Nephron (organoid): ENCODE measurements at regions not wholly inside any gene's neighbourhood (a gene's known extent, or its start where the extent isn't known, plus 50 kb on each side); places are given as distances from the start of the nearest gene placed in this dataset.

Experiments used
- H3K27ac Mint-ChIP-seq, 3 experiments: 2 replicates each; pipeline ENCODE4 v1.8.0; 2020; ENCODE audit warnings: mixed read lengths in 3 of 3, mild to moderate bottlenecking in 2 of 3, moderate library complexity in 1 of 3
- H3K27me3 Mint-ChIP-seq: 2 replicates; pipeline ENCODE4 v1.8.0; 2021; ENCODE audit warnings: low read depth, mild to moderate bottlenecking, moderate library complexity, mixed read lengths
- H3K36me3 Mint-ChIP-seq: 2 replicates; pipeline ENCODE4 v1.8.0; 2020; ENCODE audit warnings: low read depth, mixed read lengths
- H3K4me1 Mint-ChIP-seq: 2 replicates; pipeline ENCODE4 v1.8.0; 2020; ENCODE audit warnings: mixed read lengths
- H3K4me3 Mint-ChIP-seq, 3 experiments: 2 replicates each; pipeline ENCODE4 v1.8.0; 2020; ENCODE audit warnings: mild to moderate bottlenecking in 3 of 3, mixed read lengths in 3 of 3, moderate library complexity in 2 of 3
- H3K9me3 Mint-ChIP-seq: 2 replicates; pipeline ENCODE4 v1.8.0; 2020; ENCODE audit warnings: mixed read lengths
- CTCF ChIP-seq, 3 experiments: fragments of 200-600 bp; sonication (generic); IDR thresholded peaks; one replicate each; pipeline ENCODE4 v1.5.0; 2021; ENCODE audit warnings: antibody characterized with exemption in 3 of 3; ENCODE audit not compliant: unreplicated experiment in 3 of 3

DNA sequence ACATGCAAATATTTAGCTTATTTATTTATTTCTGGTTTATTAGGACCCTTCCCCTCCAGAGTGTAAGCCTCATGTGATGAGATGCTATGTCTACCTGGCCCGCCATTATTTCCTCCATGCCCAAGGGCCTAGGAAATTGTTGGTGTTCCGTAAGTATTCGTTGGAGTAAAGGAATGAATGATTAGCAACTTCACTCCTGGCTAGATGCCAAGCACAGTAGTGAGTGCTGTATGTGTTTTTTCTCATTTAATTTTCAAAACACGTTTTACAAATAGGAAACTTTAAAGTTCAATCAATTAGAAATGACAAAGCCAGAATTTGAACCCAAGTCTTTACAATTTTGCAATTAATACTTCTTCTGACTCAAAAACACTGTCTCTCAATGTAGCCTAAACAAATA lies 253.8 kb downstream of the BCAT1 start:
- no peaks in the 10 kb centered on the region for H3K27me3 Mint-ChIP-seq
- no peak for TF ChIP-seq CTCF (IDR thresholded peaks at IDR 0.05; ENCODE audit: unreplicated experiment in 3 of 3)
- no peaks in the 10 kb centered on the region for H3K36me3 Mint-ChIP-seq
- H3K4me1 Mint-ChIP-seq: no peaks in the 10 kb centered on the region
- no peaks in the 10 kb centered on the region for H3K9me3 Mint-ChIP-seq
- H3K27ac Mint-ChIP-seq: peak overlapping the region in 1 of 3 experiments; percentile 53
- H3K4me3 Mint-ChIP-seq: no peak overlapping the region

GRCh38 chr12:24688601-24689000 lies 260.3 kb downstream of the BCAT1 start:
- Mint-ChIP-seq H3K9me3 (peaks cover 3% of the 10 kb centered on the region), H3K4me3 (no peak overlapping the region), H3K4me1 (no peaks in the 10 kb centered on the region), H3K36me3 (no peaks in the 10 kb centered on the region), H3K27ac (no peak overlapping the region), H3K27me3 (no peaks in the 10 kb centered on the region)
- TF ChIP-seq CTCF (IDR thresholded peaks at IDR 0.05; ENCODE audit: unreplicated experiment in 3 of 3): no peak

DNA sequence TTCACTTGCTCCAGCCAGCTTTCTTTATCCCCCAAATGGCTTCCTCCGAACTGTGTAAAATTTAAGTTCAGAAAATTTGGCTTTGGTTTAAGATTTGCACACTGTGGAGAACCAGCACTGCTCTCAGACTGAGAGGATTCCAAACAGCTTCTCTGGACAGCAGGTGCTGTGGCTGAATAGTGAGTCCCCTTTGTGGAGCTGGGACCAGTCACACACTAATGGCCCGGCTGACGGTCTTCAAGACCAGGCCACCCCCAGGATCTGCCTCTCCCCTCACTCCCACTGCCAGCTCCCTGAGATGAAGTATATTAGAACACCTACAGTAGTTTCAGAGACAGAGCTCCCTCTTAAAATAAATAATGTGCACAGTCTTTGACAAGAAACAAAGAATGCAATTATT lies 267.3 kb downstream of the BCAT1 start:
- no peaks in the 10 kb centered on the region for H3K36me3 Mint-ChIP-seq
- H3K27ac Mint-ChIP-seq: no peak overlapping the region
- no peak overlapping the region for H3K4me3 Mint-ChIP-seq
- H3K9me3 Mint-ChIP-seq: peaks cover 3% of the 10 kb centered on the region
- no peaks in the 10 kb centered on the region for H3K4me1 Mint-ChIP-seq
- no peaks in the 10 kb centered on the region for H3K27me3 Mint-ChIP-seq
- no peak for TF ChIP-seq CTCF (IDR thresholded peaks at IDR 0.05; ENCODE audit: unreplicated experiment in 3 of 3)

DNA sequence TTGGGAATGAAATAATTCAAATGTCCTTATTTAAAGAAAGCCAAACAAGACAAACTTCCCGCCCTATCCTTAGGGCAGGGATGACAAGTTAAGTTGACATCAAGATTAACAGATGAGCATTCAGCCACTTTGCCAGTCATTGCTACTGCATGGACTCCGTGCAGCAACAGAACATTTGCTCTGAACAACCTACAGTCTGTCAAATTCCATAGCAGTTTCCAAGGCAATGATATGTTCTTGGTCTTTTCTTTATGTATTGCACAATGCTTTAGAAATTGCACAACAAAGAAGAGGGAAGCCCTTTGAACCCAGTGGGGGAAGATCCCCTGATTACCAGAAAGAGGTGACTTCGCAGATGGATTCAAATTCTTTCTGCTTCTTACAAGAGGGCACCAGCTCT lies 269.8 kb downstream of the BCAT1 start:
- Mint-ChIP-seq H3K27ac (no peak overlapping the region), H3K27me3 (no peaks in the 10 kb centered on the region), H3K36me3 (no peaks in the 10 kb centered on the region), H3K4me1 (no peaks in the 10 kb centered on the region), H3K4me3 (no peak overlapping the region), H3K9me3 (peaks cover 3% of the 10 kb centered on the region)
- TF ChIP-seq CTCF (IDR thresholded peaks at IDR 0.05; ENCODE audit: unreplicated experiment in 3 of 3): no peak

DNA sequence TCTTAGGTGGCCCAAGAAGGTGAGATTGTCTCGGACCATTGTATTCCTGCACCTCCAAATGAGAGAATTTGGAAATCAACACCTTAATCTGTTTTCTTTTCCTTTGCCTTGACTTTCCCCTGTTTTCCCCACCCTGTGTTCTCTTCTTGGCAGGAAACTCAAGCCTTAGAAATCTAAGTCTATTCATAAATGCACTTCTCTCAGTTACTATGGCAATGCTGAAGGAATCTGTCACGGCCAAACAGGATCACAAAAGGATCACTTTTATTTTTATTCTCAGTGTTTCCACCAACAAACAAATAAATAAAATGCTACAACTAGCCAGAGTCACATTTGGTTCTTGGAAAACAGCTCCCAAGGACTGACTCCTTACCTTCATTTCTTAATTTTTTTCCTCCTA lies 270.5 kb downstream of the BCAT1 start:
- Mint-ChIP-seq H3K4me3 (no peak overlapping the region), H3K27me3 (no peaks in the 10 kb centered on the region), H3K36me3 (no peaks in the 10 kb centered on the region), H3K9me3 (peaks cover 3% of the 10 kb centered on the region), H3K4me1 (no peaks in the 10 kb centered on the region), H3K27ac (no peak overlapping the region)
- no peak for TF ChIP-seq CTCF (IDR thresholded peaks at IDR 0.05; ENCODE audit: unreplicated experiment in 3 of 3)

GRCh38 chr12:24668563-24668962 lies 280.3 kb downstream of the BCAT1 start:
- Mint-ChIP-seq H3K27ac (no peak overlapping the region), H3K36me3 (no peaks in the 10 kb centered on the region), H3K4me1 (no peaks in the 10 kb centered on the region), H3K4me3 (no peak overlapping the region), H3K9me3 (peaks cover 6% of the 10 kb centered on the region), H3K27me3 (no peaks in the 10 kb centered on the region)
- TF ChIP-seq CTCF (IDR thresholded peaks at IDR 0.05; ENCODE audit: unreplicated experiment in 3 of 3): no peak
